IPS DF 19.7 (cell line): ENCODE measurements at regions not wholly inside any gene's neighbourhood (a gene's known extent, or its start where the extent isn't known, plus 50 kb on each side); places are given as distances from the start of the nearest gene placed in this dataset.
"Not testable (repeated sequence)": the region's sequence is repeated elsewhere in the genome, so short reads cannot be mapped to it uniquely, and the experiment has no call there.

ENCODE experiments used
- DNase-seq: peaks from one replicate; pipeline ENCODE4 v3.0.0-alpha.2; 2013; ENCODE audit warnings: low read depth, low spot score

GRCh38 chr4:188727746-188728145 is 588.5 kb downstream of the TRIML1 start:
- no peak for DNase-seq

- no peak for DNase-seq
Measured at GRCh38 chr4:188728359-188728758, 589.1 kb downstream of the TRIML1 start.

DNA sequence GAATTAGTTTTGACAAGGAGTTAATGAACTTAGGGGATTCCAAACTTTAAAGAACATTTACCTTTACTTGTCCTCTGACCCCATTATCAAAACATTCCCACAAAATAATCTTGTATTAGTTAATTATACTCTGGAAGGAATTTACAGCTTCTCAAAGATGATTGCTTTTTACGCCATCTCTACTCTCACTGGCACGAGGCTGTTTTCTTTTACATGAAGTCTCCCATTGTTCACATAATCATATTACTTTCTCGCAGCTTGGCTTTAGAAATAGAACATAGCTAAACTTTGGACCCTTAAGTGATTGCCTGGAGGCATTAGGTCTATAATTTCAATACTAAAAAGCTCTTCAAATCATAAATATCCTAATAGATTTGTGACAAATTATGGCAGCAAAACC is 592.9 kb downstream of the TRIML1 start:
- DNase-seq, result no peak

DNA sequence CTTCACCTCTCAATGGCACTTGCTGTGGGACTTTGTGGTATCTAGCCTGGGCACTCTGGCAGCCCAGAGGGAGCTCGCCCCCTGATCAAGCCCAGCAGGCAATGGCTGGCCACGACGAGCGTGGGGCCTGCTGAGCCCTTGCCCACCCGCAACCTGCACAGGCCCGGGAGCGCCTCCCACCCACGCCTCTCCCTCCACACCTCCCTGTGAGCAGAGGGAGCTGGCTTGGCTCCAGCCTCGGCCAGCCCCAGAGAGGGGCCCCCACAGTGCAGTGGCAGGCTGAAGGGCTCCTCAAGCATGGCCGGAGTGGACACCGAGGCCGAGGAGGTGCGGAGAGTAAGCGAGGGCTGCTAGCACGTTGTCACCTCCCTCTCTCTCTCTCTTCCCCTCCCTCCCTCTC is 595.8 kb downstream of the TRIML1 start:
- DNase-seq, result no peak

DNA sequence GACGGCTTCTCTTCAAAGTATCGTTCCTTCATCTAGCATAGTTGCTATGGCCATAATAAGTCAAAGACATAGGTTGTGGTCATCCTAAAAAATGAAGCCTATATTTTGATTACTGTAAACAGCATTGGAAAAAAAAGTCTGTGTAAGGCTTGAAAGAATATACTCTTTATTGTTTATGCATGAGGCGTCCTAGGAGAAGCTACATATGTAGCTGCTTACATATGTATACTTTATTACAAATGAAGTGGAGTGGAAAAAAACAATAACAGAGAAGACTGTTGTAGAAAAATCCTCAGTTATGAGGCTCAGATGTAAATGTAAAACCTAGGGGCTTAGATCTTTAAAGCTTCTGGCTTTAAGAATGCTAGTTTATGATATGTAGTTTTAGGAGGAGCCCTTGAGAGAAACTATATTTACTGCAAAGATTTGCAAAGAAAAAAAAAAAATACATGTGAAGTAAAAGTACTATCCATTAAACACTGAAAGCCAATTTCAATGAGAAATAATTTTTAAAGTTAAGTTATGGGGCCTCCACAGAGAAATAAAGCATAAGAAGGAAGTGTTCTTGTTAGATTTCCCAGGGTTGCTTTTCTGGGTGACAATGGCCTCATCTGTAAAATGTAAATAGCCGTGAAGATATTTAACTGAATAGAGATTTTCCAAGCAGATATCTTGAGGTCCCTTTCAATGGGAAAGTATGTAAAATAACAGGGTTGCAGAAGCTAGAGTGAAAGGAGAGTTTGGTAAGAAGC is 598.2 kb downstream of the TRIML1 start:
- DNase-seq, result no peak

GRCh38 chr4:188738290-188738689 is 599.0 kb downstream of the TRIML1 start:
- not testable (repeated sequence) for DNase-seq

GRCh38 chr4:188740172-188740571 is 600.9 kb downstream of the TRIML1 start:
- DNase-seq, result not testable (repeated sequence)

DNA sequence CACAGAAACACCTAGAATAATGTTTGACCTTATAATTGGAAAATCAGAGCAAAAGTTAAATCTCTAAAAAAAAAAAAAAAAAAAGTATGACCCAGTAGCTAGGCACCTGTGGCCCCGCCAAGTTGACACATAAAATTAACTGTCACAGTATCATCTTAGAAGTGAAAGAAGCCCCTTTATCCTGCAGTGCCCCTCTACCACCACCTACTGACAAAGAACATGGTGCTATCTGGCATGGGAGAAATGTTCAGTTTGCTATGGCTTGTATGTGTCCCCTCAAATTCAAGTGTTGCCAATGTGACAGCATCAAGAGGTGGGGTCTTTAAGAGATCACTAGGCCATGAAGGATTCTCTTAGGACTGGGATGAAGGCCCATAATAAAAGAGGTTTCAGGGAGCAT is 601.5 kb downstream of the TRIML1 start:
- DNase-seq, result not testable (repeated sequence)

- no peak for DNase-seq
Measured at GRCh38 chr4:188754372-188755002, 615.2 kb downstream of the TRIML1 start.

- DNase-seq, result no peak
Measured at GRCh38 chr4:188767496-188767895, 628.3 kb downstream of the TRIML1 start.

DNA sequence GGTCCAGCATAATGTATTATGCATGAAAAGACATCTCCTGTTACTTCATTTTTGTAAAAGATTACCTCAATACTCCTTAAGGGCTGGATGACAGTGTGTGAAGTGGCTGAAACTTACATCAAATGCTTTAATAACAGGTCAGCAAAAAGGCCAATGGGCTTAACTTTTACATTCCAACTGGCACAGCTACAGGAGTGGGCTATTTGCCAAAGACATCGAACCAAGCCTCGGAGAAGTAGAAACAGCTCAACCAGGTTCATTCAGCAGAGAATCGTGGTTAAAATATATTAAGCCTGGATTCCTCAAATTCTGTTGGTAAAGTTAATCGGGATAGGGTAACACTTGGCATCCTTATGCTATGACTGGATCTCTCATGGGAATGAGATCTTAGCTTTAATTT is 639.7 kb downstream of the TRIML1 start:
- no peak for DNase-seq

DNA sequence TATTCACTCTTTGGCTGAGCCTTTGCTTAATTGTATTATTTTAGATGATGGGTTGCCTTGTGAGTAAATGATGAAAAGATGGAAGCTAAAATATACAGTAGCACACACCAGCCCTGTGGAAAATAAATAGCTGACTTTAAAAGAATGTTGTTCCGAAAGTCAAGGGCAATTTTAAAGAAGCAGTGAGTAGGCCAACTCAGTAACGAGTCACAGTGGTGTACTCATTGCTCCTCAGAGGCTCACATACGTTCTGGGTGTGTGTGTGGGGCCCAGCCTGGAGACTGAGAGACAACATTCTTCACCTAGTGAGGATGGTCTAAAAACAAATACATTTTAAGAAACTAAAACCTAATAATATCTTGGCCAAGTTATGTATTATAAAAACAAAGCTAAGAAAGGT is 640.3 kb downstream of the TRIML1 start:
- no peak for DNase-seq

- no peak for DNase-seq
Measured at GRCh38 chr4:188780028-188780427, 640.8 kb downstream of the TRIML1 start.

GRCh38 chr4:188780686-188781085 is 641.4 kb downstream of the TRIML1 start:
- DNase-seq, result no peak

DNA sequence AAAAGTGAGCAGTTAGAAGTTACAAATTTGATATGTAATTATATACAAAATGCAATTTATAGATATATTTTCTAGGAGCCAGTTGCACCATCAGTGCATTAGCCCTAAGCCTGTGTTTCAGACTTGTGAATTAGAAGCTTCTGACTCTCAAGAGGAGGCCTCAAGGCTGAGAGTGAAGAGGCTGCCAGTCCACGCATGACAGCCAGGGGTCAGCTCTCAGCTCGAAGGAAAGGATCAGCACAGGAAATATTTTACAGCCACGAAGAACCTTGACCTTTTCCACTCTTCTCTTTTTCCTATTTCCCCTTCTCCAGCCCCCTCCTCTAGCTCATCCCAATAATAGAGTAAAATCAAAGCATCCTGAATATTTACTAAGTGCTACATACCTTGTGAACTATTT is 642.4 kb downstream of the TRIML1 start:
- DNase-seq, result peak; percentile 15

- DNase-seq, result no peak
Measured at GRCh38 chr4:188783175-188783574, 643.9 kb downstream of the TRIML1 start.

GRCh38 chr4:188783606-188784160 is 644.4 kb downstream of the TRIML1 start:
- DNase-seq, result no peak

GRCh38 chr4:188796600-188796999 is 657.4 kb downstream of the TRIML1 start:
- not testable (repeated sequence) for DNase-seq

- not testable (repeated sequence) for DNase-seq
Measured at GRCh38 chr4:188797011-188797410, 657.8 kb downstream of the TRIML1 start.

- no peak for DNase-seq
Measured at GRCh38 chr4:188804861-188805260, 665.6 kb downstream of the TRIML1 start.

DNA sequence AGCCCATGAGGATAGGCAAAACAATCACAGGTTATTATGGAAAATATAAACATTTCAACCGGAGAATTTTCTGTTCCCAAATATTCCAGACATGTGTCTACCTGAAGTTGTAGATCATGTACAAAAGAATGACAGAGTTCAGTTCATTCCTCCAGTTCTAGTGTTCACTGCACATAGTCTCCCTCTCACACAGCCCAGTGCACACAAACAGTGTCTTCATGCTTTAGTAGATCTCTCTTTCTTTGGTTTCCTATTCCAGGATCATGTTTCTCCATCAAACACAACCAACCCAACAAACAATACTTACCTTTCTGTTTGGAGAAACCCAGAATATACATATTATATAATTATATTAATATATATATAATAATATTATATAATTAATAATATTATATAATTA is 671.9 kb downstream of the TRIML1 start:
- DNase-seq, result no peak

DNA sequence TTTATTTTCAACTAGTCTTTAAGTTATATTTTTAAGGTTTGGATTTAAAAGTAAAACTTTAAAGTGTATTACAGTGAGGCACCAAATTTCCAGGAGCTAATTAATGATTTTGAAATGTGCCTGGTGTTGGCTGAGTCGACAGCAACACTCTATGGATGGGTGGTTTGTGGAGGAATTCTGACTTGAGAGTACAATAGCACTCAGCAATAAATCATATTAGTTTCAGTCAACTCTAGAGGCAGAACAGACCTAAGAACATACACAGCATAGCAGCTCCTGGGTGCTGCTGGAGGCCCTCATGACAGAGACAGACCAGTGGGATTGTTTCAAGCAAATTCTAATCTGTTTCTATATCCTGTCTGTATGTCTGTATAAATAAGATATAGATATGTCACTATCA is 673.4 kb downstream of the TRIML1 start:
- DNase-seq, result no peak

- no peak for DNase-seq
Measured at GRCh38 chr4:188818300-188818699, 679.1 kb downstream of the TRIML1 start.
